ENCODE measurements at regions not wholly inside any gene's neighbourhood (a gene's known extent, or its start where the extent isn't known, plus 50 kb on each side); places are given as distances from the start of the nearest gene placed in this dataset.

- in situ Hi-C loops (cut with MboI; ENCODE audit: low sequenced_read_pairs), result no loop called here
These were observed 469.5 kb upstream of the SALL3 start for GRCh38 chr18:78510091-78510490.

DNA sequence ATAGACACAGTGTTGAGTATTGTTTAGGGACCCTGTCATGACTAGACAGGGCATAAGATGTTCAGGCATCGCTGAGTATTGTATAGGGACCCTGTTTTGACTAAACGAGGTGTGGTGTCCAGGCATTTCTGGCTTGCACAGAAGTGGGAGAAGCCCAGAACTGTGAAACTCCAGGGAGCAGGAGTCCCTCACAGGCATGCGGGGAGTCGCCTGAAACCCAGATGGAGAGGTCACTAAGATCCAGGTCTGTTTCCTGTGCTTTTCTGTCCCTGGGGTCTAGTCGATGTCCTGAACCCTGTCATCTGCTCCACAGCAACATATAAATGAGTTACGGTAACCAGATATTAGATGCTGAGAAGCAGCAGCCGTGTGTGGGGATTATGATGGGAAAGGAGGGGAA lies 469.0 kb upstream of the SALL3 start:
- in situ Hi-C loops (cut with MboI; ENCODE audit: low sequenced_read_pairs), result no loop called here

GRCh38 chr18:78511666-78512601 lies 467.7 kb upstream of the SALL3 start:
- in situ Hi-C loops (cut with MboI; ENCODE audit: low sequenced_read_pairs), result no loop called here

DNA sequence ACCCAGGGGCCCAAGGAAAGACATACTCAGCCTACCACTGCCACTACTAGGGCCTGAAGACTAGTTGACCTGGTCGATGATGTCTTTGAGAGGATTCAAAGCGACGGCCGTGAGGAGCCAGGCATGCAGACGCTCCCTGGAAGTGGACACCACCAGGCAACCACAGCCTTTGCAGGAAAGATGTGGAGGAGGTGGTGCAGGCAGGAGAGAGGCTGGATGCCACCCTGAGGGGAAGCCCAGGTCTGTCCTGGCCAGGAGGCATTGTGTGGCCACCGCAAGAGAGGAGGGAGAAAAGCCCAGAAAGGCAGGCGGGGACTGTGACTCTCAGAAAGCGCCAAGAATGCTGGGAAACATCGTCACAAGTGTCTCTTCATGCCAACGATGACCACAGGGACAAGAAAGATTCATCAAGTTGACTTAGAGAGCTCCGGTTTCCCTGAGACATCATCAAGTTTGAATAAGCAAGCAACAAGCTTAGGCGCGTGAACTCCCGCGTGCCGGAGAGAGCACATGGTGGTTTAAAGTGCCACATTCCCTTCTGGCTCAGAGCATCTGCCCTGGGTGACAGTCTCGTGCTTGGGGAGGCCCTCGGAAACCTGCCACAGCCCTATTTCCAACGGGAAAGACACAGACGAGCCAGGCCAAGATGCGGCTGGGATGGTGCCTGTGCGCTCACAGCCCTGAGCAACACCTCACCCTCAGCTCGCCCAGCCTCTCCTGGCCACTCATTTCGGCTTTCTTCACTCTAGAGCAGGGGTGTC lies 464.5 kb upstream of the SALL3 start:
- in situ Hi-C loops (cut with MboI; ENCODE audit: low sequenced_read_pairs), result no loop called here

DNA sequence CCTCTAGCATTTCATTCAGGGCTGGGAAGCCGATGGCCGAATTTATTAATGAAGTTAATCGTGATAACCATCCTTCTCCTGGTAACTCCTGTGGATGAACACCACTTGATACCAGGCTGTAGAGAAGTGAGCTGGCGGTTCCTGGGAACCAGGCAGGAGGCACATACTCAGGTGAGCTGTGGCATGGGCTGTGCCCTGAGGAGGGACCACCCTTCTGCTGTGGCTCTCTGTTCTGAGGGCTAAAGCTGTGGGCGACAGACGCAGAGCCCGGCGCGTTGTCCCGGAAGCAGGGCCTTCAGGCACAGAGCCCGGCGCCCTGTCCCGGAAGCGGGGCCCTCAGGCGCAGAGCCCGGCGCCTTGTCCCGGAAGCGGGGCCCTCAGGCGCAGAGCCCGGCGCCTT lies 462.3 kb upstream of the SALL3 start:
- in situ Hi-C loops (cut with MboI; ENCODE audit: low sequenced_read_pairs), result no loop called here

DNA sequence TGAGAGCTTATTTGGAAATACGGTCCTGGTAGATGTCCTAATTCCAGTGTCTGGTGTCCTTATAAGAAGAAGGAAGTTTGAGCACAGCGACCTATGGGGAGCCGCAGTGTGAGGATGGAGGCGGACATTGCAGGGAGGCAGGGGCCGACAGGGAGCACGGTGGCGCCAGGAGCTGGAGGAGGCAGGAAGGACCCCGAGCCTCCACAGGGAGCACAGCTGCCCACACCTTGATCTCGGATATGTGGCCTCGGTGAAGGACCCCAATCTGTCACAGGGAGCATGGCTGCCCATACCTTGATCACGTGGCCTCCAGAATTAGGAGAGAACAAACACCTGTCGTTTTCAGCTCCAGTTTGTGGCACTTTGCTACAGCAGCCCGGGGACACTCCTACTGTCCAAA lies 461.6 kb upstream of the SALL3 start:
- in situ Hi-C loops (cut with MboI; ENCODE audit: low sequenced_read_pairs), result no loop called here

DNA sequence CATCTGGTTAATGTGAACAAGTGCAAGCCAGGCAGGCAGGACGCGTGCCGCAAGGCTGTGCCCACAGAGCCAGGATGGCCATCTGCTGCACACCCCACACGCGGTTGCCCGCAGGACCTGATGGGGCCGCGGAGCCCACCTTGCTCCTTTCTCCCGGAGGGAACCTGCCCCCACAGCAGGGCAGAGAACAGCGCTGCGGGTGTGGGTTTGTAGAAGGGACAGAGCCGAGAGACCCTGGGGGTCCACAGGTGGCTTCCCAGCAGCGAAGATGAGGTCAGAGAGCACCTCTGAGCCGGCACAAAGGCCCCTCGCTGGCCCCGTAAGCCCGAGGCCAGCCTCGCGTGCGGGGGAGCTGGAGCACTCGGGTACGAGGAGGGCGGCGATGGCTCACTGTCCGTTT lies 460.8 kb upstream of the SALL3 start:
- in situ Hi-C loops (cut with MboI; ENCODE audit: low sequenced_read_pairs), result no loop called here

DNA sequence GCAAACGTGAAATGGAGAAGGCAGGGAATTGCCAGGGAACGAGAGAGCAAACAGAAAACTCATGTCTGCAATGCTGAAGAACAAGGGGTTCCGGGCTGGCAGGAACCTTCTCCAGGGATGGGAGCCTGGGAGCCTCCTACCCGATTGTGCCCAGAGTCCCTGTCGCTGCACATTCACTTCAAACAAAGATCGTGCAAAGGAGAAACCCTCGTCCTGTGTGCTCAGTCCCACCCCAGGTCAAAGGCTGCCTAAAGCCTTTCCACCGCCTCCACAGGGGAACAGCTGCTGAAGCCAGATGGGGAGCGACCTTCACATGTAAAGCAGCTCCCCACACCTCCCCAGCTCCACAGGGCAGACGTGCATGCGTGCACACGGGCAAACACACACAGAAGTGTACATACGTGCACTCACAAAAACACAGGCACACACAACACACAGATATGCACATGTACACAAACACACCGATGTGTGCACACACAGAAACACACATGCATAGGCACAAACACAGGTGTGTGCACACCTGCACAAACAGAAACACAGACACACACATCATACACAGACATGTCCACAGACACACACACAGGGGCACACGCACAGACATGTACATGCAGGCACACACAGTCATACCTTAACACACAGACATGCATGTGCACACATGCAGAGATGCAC lies 460.1 kb upstream of the SALL3 start:
- in situ Hi-C loops (cut with MboI; ENCODE audit: low sequenced_read_pairs), result no loop called here

DNA sequence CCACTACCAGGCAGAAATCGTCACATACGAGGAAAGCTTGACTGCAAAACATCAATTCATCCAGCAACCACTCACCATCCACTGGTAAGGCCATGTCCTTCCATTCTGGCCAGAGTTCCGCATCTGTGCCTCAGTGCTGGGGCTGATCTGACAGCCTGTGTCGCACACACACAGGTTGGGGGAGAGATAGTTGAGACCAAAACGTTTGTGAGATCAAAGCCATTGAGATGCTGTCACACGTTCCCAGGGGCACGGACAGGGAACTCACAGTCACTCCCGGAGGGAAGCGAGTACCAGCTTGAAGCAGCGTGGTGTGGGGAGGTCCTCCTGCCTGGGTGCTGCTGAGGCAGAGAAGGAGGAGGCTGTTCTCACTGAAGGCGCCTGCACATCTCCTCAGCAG lies 458.5 kb upstream of the SALL3 start:
- in situ Hi-C loops (cut with MboI; ENCODE audit: low sequenced_read_pairs), result no loop called here

- in situ Hi-C loops (cut with MboI; ENCODE audit: low sequenced_read_pairs), result no loop called here
These were observed 457.9 kb upstream of the SALL3 start for GRCh38 chr18:78521744-78522143.

GRCh38 chr18:78522507-78522906 lies 457.1 kb upstream of the SALL3 start:
- in situ Hi-C loops (cut with MboI; ENCODE audit: low sequenced_read_pairs), result no loop called here

- in situ Hi-C loops (cut with MboI; ENCODE audit: low sequenced_read_pairs), result no loop called here
These were observed 455.8 kb upstream of the SALL3 start for GRCh38 chr18:78523850-78524249.

GRCh38 chr18:78525366-78526111 lies 454.1 kb upstream of the SALL3 start:
- in situ Hi-C loops (cut with MboI; ENCODE audit: low sequenced_read_pairs), result no loop called here

DNA sequence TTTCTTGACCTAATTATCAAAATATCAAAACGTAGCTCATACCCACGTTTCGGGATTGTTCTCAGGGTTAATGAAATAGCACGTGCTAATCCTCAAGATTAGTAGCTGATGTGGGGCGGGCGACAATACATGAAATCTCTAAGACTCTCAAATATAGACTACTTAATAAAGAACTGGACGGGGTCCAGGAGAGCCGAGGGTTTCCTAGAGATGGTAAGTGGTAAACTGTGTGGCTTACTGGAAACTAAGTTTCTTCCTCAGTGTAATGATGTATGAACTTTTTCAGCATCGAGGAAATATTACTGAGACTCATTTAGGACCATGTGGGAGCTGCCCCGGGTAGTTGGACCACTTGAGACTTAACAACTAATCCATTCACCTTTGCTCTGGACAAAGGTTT lies 453.3 kb upstream of the SALL3 start:
- in situ Hi-C loops (cut with MboI; ENCODE audit: low sequenced_read_pairs), result no loop called here

DNA sequence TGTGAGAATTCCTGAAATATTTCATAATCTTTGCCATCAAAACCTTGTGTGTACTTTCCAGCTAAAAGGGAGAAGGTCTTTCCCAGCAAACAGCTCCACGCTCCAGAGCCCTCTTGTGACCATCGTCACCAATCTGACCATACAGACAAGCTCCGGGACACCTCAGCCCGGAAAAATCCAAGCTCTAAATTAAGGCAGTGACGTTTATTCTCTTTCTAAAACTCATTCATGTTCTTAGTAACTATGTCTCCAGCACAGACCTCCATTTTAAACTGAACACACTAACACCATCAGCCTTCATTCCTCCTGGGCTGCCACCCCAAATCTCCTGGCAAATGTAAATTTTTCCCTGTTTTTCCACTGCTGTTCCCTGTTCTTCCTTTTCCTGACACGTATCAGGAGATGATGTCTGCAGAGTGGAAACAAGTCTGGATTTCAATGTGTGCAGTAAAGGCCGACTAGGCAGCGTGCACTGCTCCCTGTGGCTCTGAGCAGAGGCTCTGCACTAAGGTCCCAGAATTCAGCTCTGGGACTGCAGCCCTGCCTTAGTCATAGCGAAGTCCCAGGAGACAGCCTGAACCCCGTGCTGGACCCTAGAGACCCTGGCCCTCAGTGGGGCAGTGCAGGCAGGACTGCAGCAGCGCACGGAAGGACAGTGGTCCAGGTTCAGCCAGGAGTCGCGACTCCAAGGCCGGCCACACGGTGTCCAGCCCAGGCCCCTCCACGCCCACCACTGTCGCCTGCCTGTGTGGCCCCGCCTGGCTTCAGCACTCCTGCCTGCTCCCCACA lies 452.5 kb upstream of the SALL3 start:
- in situ Hi-C loops (cut with MboI; ENCODE audit: low sequenced_read_pairs), result no loop called here

DNA sequence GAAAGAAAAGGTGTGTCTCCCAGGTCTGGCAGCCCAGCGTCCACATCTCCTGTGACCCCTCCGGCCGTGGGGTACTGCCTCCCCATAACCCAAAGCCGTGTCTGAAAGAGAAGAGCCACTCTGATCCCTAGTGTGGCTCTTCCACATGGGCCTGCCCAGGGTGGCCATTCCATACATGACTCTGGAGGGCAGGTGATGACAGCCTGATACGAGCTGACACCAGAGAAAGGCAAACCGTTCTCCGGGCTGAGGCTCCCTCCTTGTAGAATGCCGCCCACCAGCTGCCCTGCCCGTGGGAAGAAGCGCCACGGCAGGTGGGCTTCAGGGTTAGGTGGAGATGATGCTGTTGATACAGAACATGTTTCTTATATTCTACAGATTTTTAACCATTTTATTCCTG lies 451.6 kb upstream of the SALL3 start:
- in situ Hi-C loops (cut with MboI; ENCODE audit: low sequenced_read_pairs), result no loop called here

DNA sequence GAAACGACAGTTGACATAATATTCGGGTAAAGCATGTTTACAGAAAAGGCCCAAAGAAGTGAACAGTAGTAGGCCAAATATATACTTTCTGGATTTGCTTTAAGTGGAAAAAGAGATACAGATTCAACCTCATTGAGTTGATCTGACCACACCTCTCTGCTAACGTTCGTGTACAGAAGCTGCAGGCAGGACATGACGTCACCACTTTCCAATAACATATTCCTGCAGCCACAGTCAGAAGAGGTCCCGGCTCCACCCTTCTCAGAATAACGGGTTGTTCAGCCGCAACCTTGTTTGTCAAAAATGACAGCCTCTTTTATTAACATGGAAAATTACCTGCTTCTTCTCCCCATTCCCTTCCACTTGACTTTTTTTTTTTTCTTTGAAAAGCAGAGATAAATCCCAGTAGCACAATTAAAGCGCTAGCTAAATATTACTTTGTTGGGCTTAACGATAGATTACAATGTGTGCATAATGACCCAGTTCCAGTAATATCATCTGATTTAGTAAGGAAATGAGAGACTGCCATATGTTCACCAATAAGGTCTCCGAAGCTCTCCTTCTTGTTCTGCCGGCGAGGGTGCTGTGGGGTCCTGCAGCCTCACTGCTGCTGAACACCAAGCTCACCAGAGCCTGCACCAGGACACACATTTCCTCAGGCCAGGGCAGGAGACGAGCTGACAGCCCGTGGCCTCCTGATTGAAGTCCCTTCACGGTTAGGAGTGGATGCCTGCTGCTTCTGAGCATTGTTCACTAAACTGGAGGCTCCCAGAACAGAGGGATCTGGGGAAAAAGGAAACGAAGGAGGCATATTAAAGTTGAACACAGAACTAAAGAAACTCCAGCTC lies 451.0 kb upstream of the SALL3 start:
- in situ Hi-C loops (cut with MboI; ENCODE audit: low sequenced_read_pairs), result no loop called here

DNA sequence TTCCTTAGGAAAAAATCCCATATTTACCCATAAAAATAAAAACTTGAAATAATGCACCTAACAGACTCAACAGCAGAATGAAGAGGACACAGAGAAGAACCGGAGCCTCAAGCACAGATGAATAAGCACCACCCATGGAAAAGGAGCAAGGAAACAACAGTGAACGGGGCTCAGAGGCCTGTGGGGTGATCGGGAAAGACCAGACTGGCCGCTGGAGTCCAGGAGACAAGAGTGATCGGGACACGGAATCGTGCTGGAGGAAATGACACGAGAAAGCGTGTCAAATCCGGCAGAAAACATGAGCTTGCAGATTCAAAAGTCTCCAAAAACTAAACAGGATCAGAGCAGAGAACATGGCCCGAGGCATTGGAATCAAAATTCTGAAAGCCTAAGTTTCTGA lies 448.0 kb upstream of the SALL3 start:
- in situ Hi-C loops (cut with MboI; ENCODE audit: low sequenced_read_pairs), result no loop called here

Measured in HL-60/S4 treated with phorbol 12-myristate 13-acetate at 8.2 ng/mL for 4 days and 3 days (cell line).